ENCODE measurements at regions not wholly inside any gene's neighbourhood (a gene's known extent, or its start where the extent isn't known, plus 50 kb on each side); places are given as distances from the start of the nearest gene placed in this dataset.
"Not testable (repeated sequence)": the region's sequence is repeated elsewhere in the genome, so short reads cannot be mapped to it uniquely, and the experiment has no call there.

DNA sequence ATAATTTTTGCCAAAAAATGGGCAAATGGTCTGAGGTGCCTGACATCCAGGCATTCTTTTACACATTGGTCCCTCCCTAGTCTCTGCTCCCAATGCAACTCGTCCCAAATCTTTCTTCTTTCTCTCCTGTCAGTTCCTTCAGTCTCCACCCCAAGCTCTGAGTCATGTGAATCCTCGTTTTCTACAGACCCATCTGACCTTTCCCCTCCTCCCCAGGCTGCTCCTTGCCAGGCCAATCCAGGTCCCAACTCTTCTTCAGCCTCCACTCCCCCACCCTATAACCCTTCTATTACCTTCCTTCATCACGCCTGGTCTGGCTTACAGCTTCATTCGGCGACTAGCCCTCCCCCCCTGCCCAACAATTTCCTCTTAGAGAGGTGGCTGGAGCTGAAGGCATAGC, 55.3 kb downstream of the BBS10 start:
- TF ChIP-seq, protein P1, sequence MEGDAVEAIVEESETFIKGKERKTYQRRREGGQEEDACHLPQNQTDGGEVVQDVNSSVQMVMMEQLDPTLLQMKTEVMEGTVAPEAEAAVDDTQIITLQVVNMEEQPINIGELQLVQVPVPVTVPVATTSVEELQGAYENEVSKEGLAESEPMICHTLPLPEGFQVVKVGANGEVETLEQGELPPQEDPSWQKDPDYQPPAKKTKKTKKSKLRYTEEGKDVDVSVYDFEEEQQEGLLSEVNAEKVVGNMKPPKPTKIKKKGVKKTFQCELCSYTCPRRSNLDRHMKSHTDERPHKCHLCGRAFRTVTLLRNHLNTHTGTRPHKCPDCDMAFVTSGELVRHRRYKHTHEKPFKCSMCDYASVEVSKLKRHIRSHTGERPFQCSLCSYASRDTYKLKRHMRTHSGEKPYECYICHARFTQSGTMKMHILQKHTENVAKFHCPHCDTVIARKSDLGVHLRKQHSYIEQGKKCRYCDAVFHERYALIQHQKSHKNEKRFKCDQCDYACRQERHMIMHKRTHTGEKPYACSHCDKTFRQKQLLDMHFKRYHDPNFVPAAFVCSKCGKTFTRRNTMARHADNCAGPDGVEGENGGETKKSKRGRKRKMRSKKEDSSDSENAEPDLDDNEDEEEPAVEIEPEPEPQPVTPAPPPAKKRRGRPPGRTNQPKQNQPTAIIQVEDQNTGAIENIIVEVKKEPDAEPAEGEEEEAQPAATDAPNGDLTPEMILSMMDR (IDR thresholded peaks at IDR 0.05): not testable (repeated sequence)
- TF ChIP-seq POLR2A (IDR thresholded peaks at IDR 0.05): not testable (repeated sequence)

All from vagina (tissue), 2 donors.